ENCODE measurements at regions not wholly inside any gene's neighbourhood (a gene's known extent, or its start where the extent isn't known, plus 50 kb on each side); places are given as distances from the start of the nearest gene placed in this dataset.

GRCh38 chrX:124796989-124797388 lies 450.6 kb downstream of the SH2D1A start:
- H3K4me3 ChIP-seq (ENCODE audit: low read depth, low read length) = no peak overlapping the region
- no peak for DNase-seq (ENCODE audit: low read depth)

- no peak for DNase-seq (ENCODE audit: low read depth)
These were observed 458.6 kb downstream of the SH2D1A start for GRCh38 chrX:124804962-124805361.

GRCh38 chrX:124805486-124805885 lies 459.1 kb downstream of the SH2D1A start:
- H3K4me3 ChIP-seq (ENCODE audit: low read depth, low read length) = no peak overlapping the region
- DNase-seq (ENCODE audit: low read depth) = no peak

More at GRCh38 chrX:124804962-124805361, 458.6 kb downstream of the SH2D1A start:
- H3K4me3 ChIP-seq (ENCODE audit: low read depth, low read length) = no peak overlapping the region

- DNase-seq (ENCODE audit: low read depth) = no peak
- no peak overlapping the region for H3K4me3 ChIP-seq (ENCODE audit: low read depth, low read length)
These were observed 467.7 kb downstream of the SH2D1A start for GRCh38 chrX:124814106-124814505.

- no peak for DNase-seq (ENCODE audit: low read depth)
- H3K4me3 ChIP-seq (ENCODE audit: low read depth, low read length) = no peak overlapping the region
These were observed 471.7 kb downstream of the SH2D1A start for GRCh38 chrX:124818033-124818432.

- no peak for DNase-seq (ENCODE audit: low read depth)
- no peak overlapping the region for H3K4me3 ChIP-seq (ENCODE audit: low read depth, low read length)
These were observed 472.4 kb downstream of the SH2D1A start for GRCh38 chrX:124818764-124819163.

GRCh38 chrX:124820738-124821137 lies 474.4 kb downstream of the SH2D1A start:
- H3K4me3 ChIP-seq (ENCODE audit: low read depth, low read length) = no peak overlapping the region
- DNase-seq (ENCODE audit: low read depth) = no peak

- no peak for DNase-seq (ENCODE audit: low read depth)
These were observed 481.0 kb downstream of the SH2D1A start for GRCh38 chrX:124827258-124827845.

GRCh38 chrX:124829930-124830329 lies 483.6 kb downstream of the SH2D1A start:
- no peak overlapping the region for H3K4me3 ChIP-seq (ENCODE audit: low read depth, low read length)
- no peak for DNase-seq (ENCODE audit: low read depth)

More at GRCh38 chrX:124827258-124827845, 481.0 kb downstream of the SH2D1A start:
- H3K4me3 ChIP-seq (ENCODE audit: low read depth, low read length) = no peak overlapping the region

GRCh38 chrX:124836786-124837185 lies 482.9 kb upstream of the TEX13C start:
- H3K4me3 ChIP-seq (ENCODE audit: low read depth, low read length) = no peak overlapping the region
- no peak for DNase-seq (ENCODE audit: low read depth)

- no peak for DNase-seq (ENCODE audit: low read depth)
- no peak overlapping the region for H3K4me3 ChIP-seq (ENCODE audit: low read depth, low read length)
These were observed 477.5 kb upstream of the TEX13C start for GRCh38 chrX:124842205-124842604.

- DNase-seq (ENCODE audit: low read depth) = no peak
These were observed 458.9 kb upstream of the TEX13C start for GRCh38 chrX:124860736-124861135.

GRCh38 chrX:124862301-124862700 lies 457.4 kb upstream of the TEX13C start:
- H3K4me3 ChIP-seq (ENCODE audit: low read depth, low read length) = no peak overlapping the region
- DNase-seq (ENCODE audit: low read depth) = no peak

More at GRCh38 chrX:124860736-124861135, 458.9 kb upstream of the TEX13C start:
- no peak overlapping the region for H3K4me3 ChIP-seq (ENCODE audit: low read depth, low read length)

GRCh38 chrX:124863303-124863702 lies 456.4 kb upstream of the TEX13C start:
- no peak overlapping the region for H3K4me3 ChIP-seq (ENCODE audit: low read depth, low read length)
- no peak for DNase-seq (ENCODE audit: low read depth)

- no peak for DNase-seq (ENCODE audit: low read depth)
- H3K4me3 ChIP-seq (ENCODE audit: low read depth, low read length) = no peak overlapping the region
These were observed 432.1 kb upstream of the TEX13C start for GRCh38 chrX:124887572-124887971.

GRCh38 chrX:124895947-124896346 lies 423.7 kb upstream of the TEX13C start:
- H3K4me3 ChIP-seq (ENCODE audit: low read depth, low read length) = no peak overlapping the region

GRCh38 chrX:124902953-124903352 lies 416.7 kb upstream of the TEX13C start:
- no peak overlapping the region for H3K4me3 ChIP-seq (ENCODE audit: low read depth, low read length)
- no peak for DNase-seq (ENCODE audit: low read depth)

More at GRCh38 chrX:124895947-124896346, 423.7 kb upstream of the TEX13C start:
- DNase-seq (ENCODE audit: low read depth) = no peak

GRCh38 chrX:124910611-124911010 lies 409.1 kb upstream of the TEX13C start:
- H3K4me3 ChIP-seq (ENCODE audit: low read depth, low read length) = no peak overlapping the region

GRCh38 chrX:124917011-124917410 lies 402.7 kb upstream of the TEX13C start:
- no peak overlapping the region for H3K4me3 ChIP-seq (ENCODE audit: low read depth, low read length)
- no peak for DNase-seq (ENCODE audit: low read depth)

More at GRCh38 chrX:124910611-124911010, 409.1 kb upstream of the TEX13C start:
- no peak for DNase-seq (ENCODE audit: low read depth)

GRCh38 chrX:124925681-124926080 lies 394.0 kb upstream of the TEX13C start:
- no peak overlapping the region for H3K4me3 ChIP-seq (ENCODE audit: low read depth, low read length)
- DNase-seq (ENCODE audit: low read depth) = no peak

GRCh38 chrX:124931241-124931640 lies 388.4 kb upstream of the TEX13C start:
- no peak for DNase-seq (ENCODE audit: low read depth)
- H3K4me3 ChIP-seq (ENCODE audit: low read depth, low read length) = no peak overlapping the region

GRCh38 chrX:124931958-124932357 lies 387.7 kb upstream of the TEX13C start:
- H3K4me3 ChIP-seq (ENCODE audit: low read depth, low read length) = no peak overlapping the region
- no peak for DNase-seq (ENCODE audit: low read depth)

Measured in skeletal muscle cell (primary cell).